ENCODE measurements at regions not wholly inside any gene's neighbourhood (a gene's known extent, or its start where the extent isn't known, plus 50 kb on each side); places are given as distances from the start of the nearest gene placed in this dataset.

GRCh38 chr19:13599681-13600080 is 93.4 kb upstream of the CACNA1A start:
- no peak for DNase-seq (ENCODE audit: low read depth)
- no peak overlapping the region for H3K4me3 ChIP-seq (ENCODE audit: low read depth, low read length)
- no peak for TF ChIP-seq POLR2A (IDR thresholded peaks at IDR 0.05; ENCODE audit: extremely low read depth, insufficient read length)
- no peak for TF ChIP-seq MYC (IDR thresholded peaks at IDR 0.05; ENCODE audit: low read depth, low read length)
- TF ChIP-seq MAX (IDR thresholded peaks at IDR 0.05; ENCODE audit: low read depth, low read length), result no peak
- TF ChIP-seq CTCF (IDR thresholded peaks at IDR 0.05; ENCODE audit: low read depth, low read length), result no peak

GRCh38 chr19:13598098-13598497 is 91.8 kb upstream of the CACNA1A start:
- DNase-seq (ENCODE audit: low read depth), result no peak
- no peak overlapping the region for H3K4me3 ChIP-seq (ENCODE audit: low read depth, low read length)
- no peak for TF ChIP-seq MYC (IDR thresholded peaks at IDR 0.05; ENCODE audit: low read depth, low read length)
- TF ChIP-seq POLR2A (IDR thresholded peaks at IDR 0.05; ENCODE audit: extremely low read depth, insufficient read length), result no peak
- no peak for TF ChIP-seq CTCF (IDR thresholded peaks at IDR 0.05; ENCODE audit: low read depth, low read length)
- TF ChIP-seq MAX (IDR thresholded peaks at IDR 0.05; ENCODE audit: low read depth, low read length), result no peak

GRCh38 chr19:13597640-13598039 is 91.4 kb upstream of the CACNA1A start:
- H3K4me3 ChIP-seq (ENCODE audit: low read depth, low read length), result no peak overlapping the region
- TF ChIP-seq MAX (IDR thresholded peaks at IDR 0.05; ENCODE audit: low read depth, low read length) (no peak), CTCF (IDR thresholded peaks at IDR 0.05; ENCODE audit: low read depth, low read length) (peak; percentile 39), POLR2A (IDR thresholded peaks at IDR 0.05; ENCODE audit: extremely low read depth, insufficient read length) (no peak), MYC (IDR thresholded peaks at IDR 0.05; ENCODE audit: low read depth, low read length) (no peak)
- DNase-seq (ENCODE audit: low read depth), result peak; percentile 77

GRCh38 chr19:13588957-13589833 is 82.9 kb upstream of the CACNA1A start:
- no peak overlapping the region for H3K4me3 ChIP-seq (ENCODE audit: low read depth, low read length)
- DNase-seq (ENCODE audit: low read depth), result peak; percentile 72
- TF ChIP-seq MYC (IDR thresholded peaks at IDR 0.05; ENCODE audit: low read depth, low read length) (0 out of 2 replicates have a peak, but pooled peaks have one; percentile 7), MAX (IDR thresholded peaks at IDR 0.05; ENCODE audit: low read depth, low read length) (peak; percentile 43; the same call in 1 of the 2 replicates), CTCF (IDR thresholded peaks at IDR 0.05; ENCODE audit: low read depth, low read length) (peak; percentile 82), POLR2A (IDR thresholded peaks at IDR 0.05; ENCODE audit: extremely low read depth, insufficient read length) (no peak)

GRCh38 chr19:13585512-13585911 is 79.2 kb upstream of the CACNA1A start:
- no peak for TF ChIP-seq CTCF (IDR thresholded peaks at IDR 0.05; ENCODE audit: low read depth, low read length)
- no peak for TF ChIP-seq MAX (IDR thresholded peaks at IDR 0.05; ENCODE audit: low read depth, low read length)
- TF ChIP-seq POLR2A (IDR thresholded peaks at IDR 0.05; ENCODE audit: extremely low read depth, insufficient read length), result no peak
- TF ChIP-seq MYC (IDR thresholded peaks at IDR 0.05; ENCODE audit: low read depth, low read length), result no peak
- no peak overlapping the region for H3K4me3 ChIP-seq (ENCODE audit: low read depth, low read length)
- no peak for DNase-seq (ENCODE audit: low read depth)

All from NB4 (cell line).